ENCODE measurements at regions not wholly inside any gene's neighbourhood (a gene's known extent, or its start where the extent isn't known, plus 50 kb on each side); places are given as distances from the start of the nearest gene placed in this dataset.

DNA sequence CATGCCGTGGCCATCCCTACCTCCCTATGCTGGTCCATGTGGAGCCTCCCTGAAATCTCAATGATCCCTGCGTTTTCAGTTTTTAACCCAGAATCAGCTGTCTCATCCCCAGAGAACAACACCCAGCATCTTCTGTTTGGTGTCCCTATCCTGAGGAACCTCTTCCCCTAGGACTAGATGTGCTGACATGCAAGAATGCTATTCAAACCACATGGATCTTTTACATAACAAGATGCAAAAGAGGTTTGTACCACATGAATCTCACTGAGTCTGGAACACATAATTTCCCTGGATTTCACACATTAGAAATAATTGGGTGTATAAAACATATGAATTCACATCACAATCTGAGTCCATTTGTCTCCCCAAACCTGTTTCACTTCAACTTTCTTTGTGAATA lies 174.6 kb upstream of the NECTIN3 start:
- Mint-ChIP-seq H3K36me3 (ENCODE audit: low read depth) (no peaks in the 10 kb centered on the region), H3K4me3 (no peak overlapping the region), H3K9me3 (no peaks in the 10 kb centered on the region), H3K27ac (no peak overlapping the region), H3K27me3 (ENCODE audit: insufficient read depth) (no peaks in the 10 kb centered on the region), H3K4me1 (ENCODE audit: low read depth) (peaks cover 26% of the 10 kb centered on the region)
- TF ChIP-seq, protein P1, sequence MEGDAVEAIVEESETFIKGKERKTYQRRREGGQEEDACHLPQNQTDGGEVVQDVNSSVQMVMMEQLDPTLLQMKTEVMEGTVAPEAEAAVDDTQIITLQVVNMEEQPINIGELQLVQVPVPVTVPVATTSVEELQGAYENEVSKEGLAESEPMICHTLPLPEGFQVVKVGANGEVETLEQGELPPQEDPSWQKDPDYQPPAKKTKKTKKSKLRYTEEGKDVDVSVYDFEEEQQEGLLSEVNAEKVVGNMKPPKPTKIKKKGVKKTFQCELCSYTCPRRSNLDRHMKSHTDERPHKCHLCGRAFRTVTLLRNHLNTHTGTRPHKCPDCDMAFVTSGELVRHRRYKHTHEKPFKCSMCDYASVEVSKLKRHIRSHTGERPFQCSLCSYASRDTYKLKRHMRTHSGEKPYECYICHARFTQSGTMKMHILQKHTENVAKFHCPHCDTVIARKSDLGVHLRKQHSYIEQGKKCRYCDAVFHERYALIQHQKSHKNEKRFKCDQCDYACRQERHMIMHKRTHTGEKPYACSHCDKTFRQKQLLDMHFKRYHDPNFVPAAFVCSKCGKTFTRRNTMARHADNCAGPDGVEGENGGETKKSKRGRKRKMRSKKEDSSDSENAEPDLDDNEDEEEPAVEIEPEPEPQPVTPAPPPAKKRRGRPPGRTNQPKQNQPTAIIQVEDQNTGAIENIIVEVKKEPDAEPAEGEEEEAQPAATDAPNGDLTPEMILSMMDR (IDR thresholded peaks at IDR 0.05), result no peak
- DNase-seq, result no peak

DNA sequence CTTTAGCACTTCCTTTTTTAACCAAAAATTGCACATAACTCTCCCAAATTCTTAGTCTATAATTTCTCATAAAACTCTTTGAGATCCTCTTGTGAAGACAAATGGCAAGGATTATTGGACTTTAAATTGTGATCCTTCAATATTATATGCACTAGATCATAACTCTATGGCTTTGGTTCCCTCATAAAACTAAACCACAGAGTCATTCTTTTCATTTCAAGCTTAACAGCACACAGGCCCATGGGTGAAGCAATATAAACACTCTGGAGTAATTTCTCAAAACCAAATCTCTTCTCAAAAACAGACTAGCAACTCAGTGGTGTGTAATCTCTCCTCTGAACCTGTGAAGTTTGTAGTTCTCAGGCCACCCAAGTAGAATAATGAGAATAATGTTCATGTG lies 171.0 kb upstream of the NECTIN3 start:
- Mint-ChIP-seq H3K9me3 (no peaks in the 10 kb centered on the region), H3K36me3 (ENCODE audit: low read depth) (no peaks in the 10 kb centered on the region), H3K27ac (peak overlapping the region; percentile 37), H3K27me3 (ENCODE audit: insufficient read depth) (no peaks in the 10 kb centered on the region), H3K4me1 (ENCODE audit: low read depth) (peaks cover 32% of the 10 kb centered on the region), H3K4me3 (no peak overlapping the region)
- TF ChIP-seq, protein P1 (IDR thresholded peaks at IDR 0.05), result no peak
- DNase-seq, result peak; percentile 77

DNA sequence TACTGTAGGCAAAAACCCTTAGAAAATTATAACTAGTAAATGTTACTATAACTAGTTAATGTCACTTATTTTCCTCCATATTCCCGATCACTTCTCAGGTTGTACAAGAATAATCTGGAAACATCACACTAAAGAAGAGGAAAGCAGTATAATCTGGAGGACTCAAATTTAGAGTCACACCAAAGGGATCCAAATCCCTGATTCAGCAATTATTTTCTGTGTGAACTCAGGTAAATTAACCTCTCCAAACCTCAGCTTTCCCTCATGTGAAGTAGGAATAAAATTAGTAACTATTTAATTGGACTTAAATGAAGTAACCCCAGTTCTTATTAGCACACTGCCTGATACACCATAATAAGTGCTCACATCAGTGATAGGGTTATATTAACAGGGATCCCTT lies 170.1 kb upstream of the NECTIN3 start:
- H3K27ac Mint-ChIP-seq, result no peak overlapping the region
- peaks cover 32% of the 10 kb centered on the region for H3K4me1 Mint-ChIP-seq (ENCODE audit: low read depth)
- H3K4me3 Mint-ChIP-seq, result no peak overlapping the region
- H3K27me3 Mint-ChIP-seq (ENCODE audit: insufficient read depth), result no peaks in the 10 kb centered on the region; the same call in 1 of the 2 replicates
- no peak for DNase-seq
- H3K9me3 Mint-ChIP-seq, result no peaks in the 10 kb centered on the region
- H3K36me3 Mint-ChIP-seq (ENCODE audit: low read depth), result no peaks in the 10 kb centered on the region
- TF ChIP-seq, protein P1 (IDR thresholded peaks at IDR 0.05), result no peak

DNA sequence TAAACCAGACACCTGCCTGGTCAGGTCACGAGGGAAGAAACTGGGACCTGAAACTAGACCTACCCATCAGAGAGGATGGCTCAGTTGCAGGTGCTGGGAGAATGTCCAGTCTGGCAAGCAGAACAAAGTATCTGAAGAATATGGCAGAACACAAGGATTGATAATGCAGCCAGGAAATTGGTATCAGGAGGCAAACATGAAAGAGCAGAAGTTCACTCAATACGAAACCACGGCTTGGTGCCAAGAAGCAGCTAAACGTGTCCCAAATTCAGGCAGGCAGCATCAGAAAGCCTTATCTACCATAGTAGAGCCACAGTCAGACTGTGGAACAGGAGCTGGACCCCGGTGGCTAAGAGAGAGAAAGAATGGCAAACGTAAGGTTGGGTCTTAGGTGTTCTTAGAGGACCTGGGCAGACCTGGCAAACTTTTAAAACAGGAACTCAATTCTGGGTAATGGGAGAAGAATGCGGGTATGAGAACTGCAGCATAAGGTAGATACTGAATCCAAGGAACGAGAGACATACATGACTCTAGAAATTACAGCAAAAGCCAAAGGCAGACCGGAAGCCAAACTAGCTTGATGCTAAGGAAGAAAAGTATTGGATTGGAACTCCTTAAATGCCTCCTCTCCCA lies 169.0 kb upstream of the NECTIN3 start:
- no peak overlapping the region for H3K4me3 Mint-ChIP-seq
- no peaks in the 10 kb centered on the region for H3K9me3 Mint-ChIP-seq
- H3K4me1 Mint-ChIP-seq (ENCODE audit: low read depth), result peaks cover 29% of the 10 kb centered on the region
- TF ChIP-seq, protein P1 (IDR thresholded peaks at IDR 0.05), result no peak
- H3K27me3 Mint-ChIP-seq (ENCODE audit: insufficient read depth), result no peaks in the 10 kb centered on the region; the same call in 1 of the 2 replicates
- H3K36me3 Mint-ChIP-seq (ENCODE audit: low read depth), result no peaks in the 10 kb centered on the region
- no peak for DNase-seq
- no peak overlapping the region for H3K27ac Mint-ChIP-seq

DNA sequence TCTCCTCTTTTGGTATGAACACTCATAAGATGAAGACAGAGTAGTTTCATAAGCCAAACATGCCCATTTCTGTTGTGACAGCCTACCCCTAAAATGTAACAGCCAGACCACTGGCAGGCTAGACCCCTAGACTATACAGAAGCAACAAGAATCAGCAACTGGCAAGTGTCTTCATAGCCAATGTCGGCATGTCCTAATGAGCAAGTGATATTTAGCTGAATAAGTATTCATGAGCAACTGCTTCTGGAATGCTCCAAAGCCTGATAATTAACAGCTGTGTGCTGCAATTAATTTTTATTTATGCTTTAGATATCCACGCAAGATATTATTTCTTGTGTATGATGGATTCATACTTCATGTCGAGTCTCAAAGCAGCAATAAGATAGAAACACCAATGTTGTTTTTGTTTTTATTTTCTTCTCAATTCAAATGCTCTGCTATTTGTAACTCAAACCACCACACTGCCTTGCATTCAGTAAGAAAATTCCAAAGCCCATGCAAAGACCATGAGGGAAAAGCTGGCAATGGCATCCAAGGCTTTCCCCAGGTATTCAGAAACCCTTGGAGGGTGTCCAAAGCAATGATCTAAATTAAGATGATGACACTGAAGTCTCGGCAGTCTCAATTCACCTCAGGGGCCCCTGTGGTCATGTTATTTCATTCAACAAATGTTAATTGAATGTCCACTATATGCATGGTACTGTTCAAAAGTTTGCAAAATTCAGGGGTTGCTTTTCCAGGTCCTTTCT lies 167.7 kb upstream of the NECTIN3 start:
- Mint-ChIP-seq H3K27me3 (ENCODE audit: insufficient read depth) (no peaks in the 10 kb centered on the region; the same call in 1 of the 2 replicates), H3K36me3 (ENCODE audit: low read depth) (no peaks in the 10 kb centered on the region), H3K4me1 (ENCODE audit: low read depth) (peaks cover 33% of the 10 kb centered on the region), H3K4me3 (no peak overlapping the region), H3K27ac (no peak overlapping the region), H3K9me3 (no peaks in the 10 kb centered on the region)
- DNase-seq, result no peak
- TF ChIP-seq, protein P1 (IDR thresholded peaks at IDR 0.05), result no peak

Data from HFFc6 (cell line).